ENCODE measurements at regions not wholly inside any gene's neighbourhood (a gene's known extent, or its start where the extent isn't known, plus 50 kb on each side); places are given as distances from the start of the nearest gene placed in this dataset.
A peak's percentile ranks its signal among the peaks of the same experiment; 100 is the strongest.

- no peak for DNase-seq (ENCODE audit: low spot score)
Measured at GRCh38 chr16:31701734-31702133, 171.9 kb upstream of the ZNF267 start.

GRCh38 chr16:31702796-31703195, 170.8 kb upstream of the ZNF267 start:
- DNase-seq (ENCODE audit: low spot score) = no peak

GRCh38 chr16:31703526-31704128, 170.0 kb upstream of the ZNF267 start:
- DNase-seq (ENCODE audit: low spot score) = no peak

DNA sequence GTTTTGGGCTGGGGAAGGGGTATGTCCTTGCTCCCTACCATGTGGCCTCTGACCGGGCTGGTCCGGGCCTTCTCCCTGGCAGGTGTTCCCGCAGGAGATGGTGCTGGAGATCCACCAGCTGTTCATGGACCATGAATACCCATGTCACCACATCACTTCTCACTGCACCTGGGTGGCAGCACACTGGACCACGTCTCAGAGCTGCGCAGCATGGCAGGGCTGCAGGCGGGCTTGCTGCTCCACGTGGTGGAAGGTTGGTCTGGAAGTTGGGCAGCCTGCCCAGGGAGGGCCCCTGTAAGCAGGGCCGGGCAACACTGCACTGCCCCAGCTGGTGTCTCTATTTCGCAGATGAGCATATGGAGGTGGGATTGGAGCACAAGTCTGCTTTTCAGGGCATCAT, 169.5 kb upstream of the ZNF267 start:
- DNase-seq (ENCODE audit: low spot score) = no peak

- no peak for DNase-seq (ENCODE audit: low spot score)
Measured at GRCh38 chr16:31705371-31705770, 168.2 kb upstream of the ZNF267 start.

- DNase-seq (ENCODE audit: low spot score) = no peak
Measured at GRCh38 chr16:31706318-31706717, 167.3 kb upstream of the ZNF267 start.

- DNase-seq (ENCODE audit: low spot score) = no peak
Measured at GRCh38 chr16:31706925-31707324, 166.7 kb upstream of the ZNF267 start.

- no peak for DNase-seq (ENCODE audit: low spot score)
Measured at GRCh38 chr16:31707743-31708335, 165.8 kb upstream of the ZNF267 start.

DNA sequence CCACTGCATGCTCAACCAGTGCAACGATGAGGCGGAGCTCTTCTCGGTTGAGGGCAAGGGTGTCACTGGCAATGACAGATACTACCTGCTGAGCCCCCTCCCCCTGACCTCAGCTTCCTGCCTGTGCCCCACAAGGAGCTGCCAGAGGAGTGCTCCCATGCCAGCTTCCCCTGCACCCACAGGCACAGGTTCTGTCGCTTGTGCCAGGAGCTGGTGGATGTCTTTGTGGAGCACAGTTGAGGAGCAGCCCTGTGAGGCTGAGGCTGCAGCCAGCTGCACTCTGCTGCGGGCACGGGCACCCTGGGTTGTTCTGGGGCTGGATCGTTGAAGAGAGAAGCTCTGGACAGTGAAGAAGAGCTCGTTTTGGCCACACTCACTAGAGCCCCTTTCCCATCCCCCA, 165.3 kb upstream of the ZNF267 start:
- no peak for DNase-seq (ENCODE audit: low spot score)

GRCh38 chr16:31709181-31709580, 164.4 kb upstream of the ZNF267 start:
- DNase-seq (ENCODE audit: low spot score) = no peak

GRCh38 chr16:31710134-31710533, 163.5 kb upstream of the ZNF267 start:
- no peak for DNase-seq (ENCODE audit: low spot score)

DNA sequence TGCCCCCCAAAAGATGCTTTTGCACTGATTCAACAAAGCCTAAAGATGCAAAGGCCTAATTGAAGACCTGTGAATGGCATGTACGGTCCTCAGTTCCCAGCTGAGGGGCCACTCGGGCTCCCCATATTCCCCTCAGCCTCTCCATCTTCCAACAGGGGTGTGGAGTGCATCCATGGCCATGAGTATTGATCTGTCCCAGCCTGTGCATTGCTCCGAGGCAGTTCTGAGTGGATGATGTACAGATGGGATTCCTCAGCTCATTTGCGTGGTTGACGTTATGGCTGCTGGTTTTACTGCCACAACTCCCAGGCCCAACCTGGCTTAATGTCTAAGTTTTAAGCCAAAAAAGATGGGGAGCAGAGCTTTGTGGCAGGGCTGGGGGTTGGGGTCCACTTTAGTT, 162.7 kb upstream of the ZNF267 start:
- DNase-seq (ENCODE audit: low spot score) = no peak

DNA sequence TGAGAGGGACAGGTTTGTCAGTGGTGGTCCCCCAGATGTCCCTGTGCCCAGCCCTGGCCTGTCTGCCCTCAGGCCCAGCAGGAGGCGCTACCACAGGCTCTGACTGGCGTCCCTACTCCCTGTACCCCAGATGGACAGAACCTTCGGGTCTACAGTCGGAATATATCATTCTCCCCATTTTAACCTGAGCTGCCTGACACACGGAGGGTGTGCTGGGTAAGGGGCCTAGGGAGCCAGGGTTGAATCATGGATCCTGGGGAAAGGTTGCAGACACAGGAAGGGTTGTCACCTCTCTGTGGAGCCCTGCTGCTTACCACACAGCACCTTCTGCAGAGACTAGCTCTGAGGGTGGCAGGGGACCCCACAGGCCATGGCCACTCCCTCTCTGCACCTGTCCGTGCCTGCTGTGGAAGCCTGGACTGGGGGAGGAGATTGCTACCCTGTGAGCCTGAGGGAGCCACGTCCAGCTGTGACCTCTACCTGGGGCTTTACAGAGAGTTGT, 162.2 kb upstream of the ZNF267 start:
- no peak for DNase-seq (ENCODE audit: low spot score)

DNA sequence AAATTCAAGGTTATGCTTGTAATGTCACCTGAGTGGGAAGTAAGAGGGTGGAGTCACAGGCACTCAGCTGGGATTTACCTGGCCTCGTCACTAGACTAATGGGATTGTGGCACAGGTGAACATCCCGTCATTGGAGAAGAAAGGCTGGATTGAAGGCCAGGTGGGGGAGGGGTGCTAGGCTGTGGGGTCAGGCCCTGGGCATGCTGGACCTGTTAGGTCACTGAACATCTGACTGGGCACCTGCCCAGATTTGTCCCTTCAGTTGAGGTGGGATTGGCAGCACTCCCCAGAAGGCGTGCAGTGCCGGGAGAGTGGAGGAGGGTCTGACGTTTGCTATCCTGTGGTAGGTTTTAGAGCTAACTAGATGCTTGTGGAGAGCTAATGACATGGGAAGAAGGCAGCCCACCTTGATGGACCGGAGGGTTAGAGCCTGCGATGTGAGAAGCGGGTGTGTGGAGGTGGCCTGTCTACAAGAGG, 161.5 kb upstream of the ZNF267 start:
- DNase-seq (ENCODE audit: low spot score) = no peak

GRCh38 chr16:31713071-31713944, 160.3 kb upstream of the ZNF267 start:
- DNase-seq (ENCODE audit: low spot score) = peak; percentile 97

DNA sequence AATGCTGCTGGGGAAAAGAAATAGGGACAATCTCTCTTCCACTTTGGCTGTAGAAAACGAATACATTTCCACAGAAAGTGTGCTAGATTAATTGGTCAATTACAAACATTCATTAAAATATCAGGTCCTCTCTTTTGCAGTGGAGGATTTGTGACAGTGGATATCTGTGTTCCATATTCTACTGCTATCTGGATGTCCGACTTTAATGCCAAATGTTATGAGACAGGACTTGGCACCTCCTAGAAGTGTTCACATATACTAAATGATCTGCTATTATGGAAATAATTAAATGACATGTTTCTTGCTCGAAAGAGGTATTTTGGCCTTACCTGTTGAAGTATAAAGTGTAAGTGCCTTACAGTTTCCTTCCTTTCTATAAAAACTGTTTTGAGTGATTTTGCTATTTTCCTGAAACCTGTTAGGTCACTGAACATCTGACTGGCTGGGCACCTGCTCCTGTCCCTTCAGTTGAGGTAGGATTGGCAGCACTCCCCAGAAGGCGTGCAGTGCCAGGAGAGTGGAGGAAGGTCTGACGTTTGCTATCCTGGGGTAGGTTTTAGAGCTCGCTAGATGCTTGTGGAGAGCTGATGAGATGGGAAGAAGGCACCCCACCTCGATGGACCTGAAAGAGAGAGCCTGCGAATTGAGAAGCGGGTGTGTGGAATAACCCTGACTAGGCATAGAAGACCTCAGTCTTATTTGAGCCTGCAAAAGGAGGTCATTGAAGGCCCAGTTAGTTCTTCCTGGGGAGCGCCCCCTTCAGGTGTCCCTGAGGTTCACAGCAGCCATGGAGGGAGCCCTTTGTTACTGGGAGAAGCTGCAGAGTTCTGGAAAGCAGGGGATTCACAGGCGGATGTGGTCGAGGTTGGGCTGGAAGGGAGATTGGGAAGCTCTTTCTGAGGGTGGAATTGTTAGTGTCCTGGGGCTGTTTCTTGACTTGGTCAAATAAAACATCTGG, 159.4 kb upstream of the ZNF267 start:
- DNase-seq (ENCODE audit: low spot score) = no peak

DNA sequence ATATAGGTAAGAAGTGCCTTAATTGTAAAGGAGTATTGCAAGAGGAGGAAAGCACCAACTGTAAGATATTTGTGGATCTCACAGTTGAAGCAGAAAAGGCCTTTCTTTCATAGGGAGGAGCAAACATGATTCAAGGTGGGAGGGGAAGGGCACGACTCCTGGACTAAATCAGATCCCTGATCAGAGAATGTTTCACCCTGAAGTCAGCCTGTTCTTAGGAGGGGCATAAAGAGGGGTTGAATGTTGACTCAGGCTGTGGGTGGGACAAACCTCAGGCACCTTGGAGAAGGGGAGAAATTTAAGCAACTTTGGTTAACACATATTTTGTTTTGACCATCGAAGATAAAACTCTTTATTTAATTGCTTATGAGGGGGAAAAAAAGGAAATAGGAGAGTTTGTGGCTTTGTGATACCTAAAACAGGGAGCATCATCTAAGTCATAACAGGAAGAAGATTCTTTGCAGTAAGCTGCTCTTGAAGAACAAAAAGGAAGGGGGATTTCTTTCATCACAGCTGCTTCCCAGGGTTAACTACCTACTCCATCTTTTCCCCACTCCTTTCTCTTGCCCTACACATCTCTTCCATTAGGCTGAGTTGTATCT, 158.6 kb upstream of the ZNF267 start:
- DNase-seq (ENCODE audit: low spot score) = no peak

DNA sequence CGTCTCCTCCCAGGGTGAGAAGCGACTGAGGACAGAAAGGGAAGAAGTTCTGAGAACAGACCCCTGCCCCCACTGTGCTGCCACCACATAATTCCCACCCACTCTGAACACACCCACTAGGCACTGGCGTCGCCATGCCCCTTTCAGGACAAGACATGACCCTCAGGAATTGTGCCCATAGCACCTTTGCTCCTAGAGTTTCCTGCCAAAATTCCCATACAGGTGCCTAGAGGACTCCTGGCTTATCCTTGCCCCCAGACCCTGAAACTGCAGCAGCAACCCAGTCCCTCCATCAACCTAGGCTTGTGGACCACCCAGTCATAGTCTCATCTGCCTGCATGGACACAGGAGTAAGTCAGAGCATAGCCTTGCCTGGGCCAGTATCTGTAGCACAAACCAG, 157.7 kb upstream of the ZNF267 start:
- no peak for DNase-seq (ENCODE audit: low spot score)

DNA sequence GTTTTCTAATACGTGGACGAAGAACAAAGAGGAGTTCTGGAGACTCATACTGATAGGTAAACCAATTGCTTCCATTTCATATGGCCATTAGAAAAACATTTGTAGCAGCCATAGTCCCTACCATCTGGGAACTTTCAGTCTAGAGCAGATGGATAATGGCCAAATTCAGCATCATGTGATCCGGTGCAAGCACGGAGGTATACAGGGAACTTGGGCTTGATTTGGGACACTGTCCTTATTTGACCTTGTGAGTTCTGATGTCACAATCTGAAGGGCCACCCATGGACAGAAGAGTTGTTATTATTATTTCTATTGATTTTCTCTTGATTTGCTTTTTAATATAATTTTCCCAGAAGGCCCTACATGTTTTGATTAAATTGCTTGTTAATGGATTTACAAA, 154.6 kb upstream of the ZNF267 start:
- DNase-seq (ENCODE audit: low spot score) = no peak

- no peak for DNase-seq (ENCODE audit: low spot score)
Measured at GRCh38 chr16:31727553-31727952, 146.1 kb upstream of the ZNF267 start.

DNA sequence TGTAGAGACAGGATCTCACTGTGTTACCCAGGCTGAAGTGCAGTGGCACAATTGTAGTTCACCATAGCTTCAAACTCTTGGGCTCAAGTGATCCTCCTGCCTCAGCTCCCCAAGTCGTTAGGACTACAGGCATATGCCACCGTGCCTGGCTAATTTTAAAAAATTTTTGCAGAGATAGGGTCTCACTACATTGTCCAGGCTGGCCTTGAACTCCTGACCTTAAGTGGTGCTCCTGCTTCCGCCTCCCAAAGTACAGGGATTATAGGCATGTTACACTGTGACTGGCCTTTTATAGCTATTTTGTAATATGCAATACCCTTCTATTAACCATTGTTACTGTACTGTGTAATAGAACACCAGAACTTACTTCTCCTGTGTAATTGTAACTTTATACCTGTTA, 139.3 kb upstream of the ZNF267 start:
- DNase-seq (ENCODE audit: low spot score) = no peak
